NCI-H1694 treated with DMSO at 0.1 percent for 48 hours (cell line): ENCODE measurements at regions not wholly inside any gene's neighbourhood (a gene's known extent, or its start where the extent isn't known, plus 50 kb on each side); places are given as distances from the start of the nearest gene placed in this dataset.
A peak's percentile ranks its signal among the peaks of the same experiment; 100 is the strongest.
"Not testable (repeated sequence)": the region's sequence is repeated elsewhere in the genome, so short reads cannot be mapped to it uniquely, and the experiment has no call there.

Experiments used
- DNase-seq: peaks from one replicate; lab custom pipeline; 2025; lab: John Stamatoyannopoulos, UW

DNA sequence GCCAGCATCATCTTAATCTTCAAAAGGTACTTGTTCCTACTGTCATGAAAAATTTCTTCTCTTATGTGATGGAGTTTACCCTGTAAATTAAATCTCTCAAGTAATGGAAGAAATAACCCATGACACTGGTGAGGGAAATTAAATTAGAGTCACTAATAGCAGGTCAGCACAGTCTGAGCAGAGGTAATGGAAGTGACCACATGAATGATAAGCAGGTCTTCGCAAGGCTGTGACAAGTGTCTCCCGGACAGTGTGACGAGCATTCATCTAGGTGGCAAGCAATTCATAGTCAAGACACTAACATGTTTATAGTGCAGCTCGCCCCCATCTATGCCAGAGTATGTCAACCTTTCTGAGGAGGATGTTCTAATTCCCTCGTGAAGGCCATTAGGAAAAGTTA, 249.2 kb downstream of the FRK start:
- DNase-seq: no peak

DNA sequence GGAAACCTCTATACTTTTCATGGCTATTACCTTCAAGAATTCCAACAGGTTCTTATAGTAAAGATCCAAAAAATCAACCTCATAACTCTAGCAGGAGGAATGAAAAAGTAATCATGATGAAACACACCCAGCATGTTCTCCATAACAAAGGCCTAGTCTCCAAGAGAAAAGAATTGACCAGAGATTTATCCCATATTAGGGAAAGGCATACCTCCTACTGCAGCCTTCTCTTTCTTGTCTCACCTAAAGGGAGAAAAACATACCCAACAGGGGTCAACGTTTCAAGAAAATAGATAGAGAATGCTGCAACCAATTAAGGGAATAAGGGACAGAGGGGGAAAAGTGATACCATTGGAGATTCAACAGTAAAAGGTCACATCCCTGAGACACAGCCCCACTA, 262.5 kb downstream of the FRK start:
- no peak for DNase-seq

DNA sequence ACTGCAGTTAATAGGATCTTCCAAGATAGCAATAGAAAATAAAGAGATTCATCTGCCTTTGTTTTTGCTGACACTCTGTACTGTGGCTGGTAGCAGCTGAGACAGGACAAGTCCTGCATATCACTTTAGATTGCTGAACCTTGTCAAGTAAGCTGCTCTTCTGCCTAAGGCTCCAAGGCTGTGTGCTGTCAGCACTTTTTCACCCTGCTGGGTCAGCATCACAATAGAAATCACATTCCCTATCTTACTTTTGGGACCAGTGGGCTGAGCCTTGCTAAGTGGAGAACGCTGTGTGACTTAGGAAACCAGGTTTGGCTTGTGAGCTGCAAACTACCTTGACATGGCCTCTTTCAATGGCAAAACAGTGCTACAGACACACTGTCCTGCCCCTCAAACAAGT, 263.9 kb downstream of the FRK start:
- DNase-seq: no peak

DNA sequence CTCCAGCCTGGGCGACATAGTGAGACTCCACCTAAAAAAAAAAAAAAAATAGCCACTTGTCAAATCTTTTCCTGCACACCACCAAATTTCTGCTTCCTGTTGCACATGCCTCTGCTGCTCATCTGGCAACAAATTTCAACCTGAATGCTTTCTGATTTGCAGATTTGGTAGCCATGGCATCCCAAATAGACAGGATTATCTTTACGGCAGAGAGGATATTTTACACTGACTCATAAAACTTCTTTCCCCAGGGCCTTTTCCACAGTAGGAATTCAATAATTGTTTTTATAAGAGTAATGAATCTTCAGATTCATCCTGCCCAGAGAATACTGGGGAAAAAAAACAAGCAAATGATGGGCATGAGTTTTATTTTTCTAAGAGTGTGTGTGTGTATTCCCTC, 264.6 kb downstream of the FRK start:
- no peak for DNase-seq

DNA sequence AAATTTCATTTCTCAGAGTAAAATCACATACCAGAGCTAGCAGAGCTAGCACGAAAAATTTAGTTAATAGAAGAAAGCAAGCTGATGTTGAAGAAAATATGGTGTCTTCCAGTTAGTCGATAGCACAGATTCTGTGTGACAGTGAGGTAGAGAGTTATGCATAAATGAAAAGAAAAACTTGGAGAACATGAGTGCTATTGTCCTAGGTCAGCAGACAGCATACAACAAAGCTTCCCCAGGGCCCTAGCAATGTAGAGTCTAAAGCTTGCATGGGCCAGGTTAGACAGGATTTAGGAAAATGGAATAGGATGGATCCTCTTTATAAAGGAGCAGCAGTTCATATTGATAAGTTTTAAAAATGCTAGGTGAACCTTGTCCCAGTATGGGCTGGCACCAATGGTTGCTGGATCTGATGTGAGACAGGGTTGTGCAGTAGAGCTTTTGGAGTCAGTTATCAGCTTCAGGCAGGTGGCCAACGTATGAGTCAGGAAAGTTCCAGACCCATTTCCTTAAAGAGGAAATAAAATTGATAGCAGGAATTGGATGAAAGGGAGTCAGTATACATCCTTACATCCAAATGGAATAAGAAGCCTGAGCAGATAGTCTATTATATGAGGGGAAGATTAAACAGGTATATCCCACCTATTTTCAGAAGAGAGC, 277.2 kb downstream of the FRK start:
- no peak for DNase-seq

DNA sequence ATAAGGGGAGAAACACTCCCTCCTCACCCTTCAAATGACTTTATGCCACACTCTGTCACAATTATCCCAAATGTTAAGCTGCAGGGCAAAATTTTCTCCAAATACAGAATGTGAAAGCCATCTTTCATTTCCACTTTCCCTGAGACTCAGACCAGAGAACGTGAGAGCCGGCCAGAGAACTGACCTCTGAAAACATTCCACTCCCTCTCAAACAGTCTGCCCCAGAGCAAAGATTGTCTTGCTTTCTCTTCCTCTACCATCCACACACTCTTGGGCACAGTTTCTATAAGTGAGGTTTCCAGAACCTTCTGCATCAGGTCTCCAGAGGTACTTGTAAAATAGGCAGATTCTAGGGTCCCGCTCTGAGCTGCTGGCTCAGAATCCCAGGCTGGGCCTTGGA, 278.1 kb downstream of the FRK start:
- DNase-seq: no peak

DNA sequence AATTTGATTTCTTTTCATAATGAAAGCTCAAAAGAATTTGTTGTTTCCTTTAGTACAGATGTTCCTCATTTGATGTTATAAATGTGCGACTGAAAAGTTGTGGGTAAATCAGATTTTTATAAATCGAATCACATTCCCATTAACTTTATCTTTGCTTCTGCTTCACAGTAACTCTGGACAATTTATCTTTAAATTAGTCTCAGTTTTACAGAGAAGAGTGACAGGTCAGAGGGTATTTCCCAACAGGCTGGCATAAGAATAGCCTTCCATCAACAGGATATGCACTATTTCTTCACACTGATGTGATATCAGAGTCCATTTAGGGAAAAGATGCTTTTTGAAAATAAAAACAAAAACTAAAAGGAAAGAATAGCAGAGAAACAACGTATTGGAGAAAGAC, 286.9 kb downstream of the FRK start:
- no peak for DNase-seq

DNA sequence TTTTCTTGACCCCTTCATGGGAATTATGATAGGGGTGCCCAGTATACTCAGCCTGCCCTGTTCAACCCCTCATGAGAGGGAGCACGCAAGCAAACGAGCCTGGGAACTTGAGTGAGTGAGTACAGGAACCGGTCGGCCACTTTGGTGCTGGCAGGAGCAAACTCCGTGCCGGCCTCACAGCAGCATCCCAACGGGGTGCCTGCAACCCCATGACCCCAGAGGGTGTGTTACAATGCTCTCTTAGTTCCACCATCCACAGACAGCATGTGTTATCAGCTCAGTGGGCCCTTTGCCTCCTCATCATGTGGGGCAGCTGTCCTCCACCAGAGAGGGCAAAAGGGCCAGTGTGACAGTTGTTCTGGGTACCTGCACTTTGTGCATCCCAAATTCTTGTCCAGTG, 289.8 kb downstream of the FRK start:
- no peak for DNase-seq

DNA sequence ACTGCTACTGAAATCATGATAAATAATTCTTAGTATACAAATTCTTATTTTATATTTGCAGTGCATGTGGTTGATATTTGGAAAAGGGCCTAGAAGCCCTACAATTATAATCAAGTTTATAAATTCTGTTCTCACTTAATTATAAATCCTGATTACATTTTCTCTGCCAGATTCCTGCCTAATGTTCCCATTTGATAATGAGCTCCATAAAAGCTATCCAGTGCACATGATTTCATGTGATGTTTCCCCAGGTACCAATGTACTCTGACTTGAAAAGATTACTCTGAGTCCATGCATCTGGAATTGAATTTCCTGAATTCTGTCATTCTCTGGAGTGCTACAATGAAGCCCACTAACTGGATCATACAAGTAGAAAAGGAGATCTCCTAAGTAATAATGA, 292.2 kb downstream of the FRK start:
- DNase-seq: no peak

DNA sequence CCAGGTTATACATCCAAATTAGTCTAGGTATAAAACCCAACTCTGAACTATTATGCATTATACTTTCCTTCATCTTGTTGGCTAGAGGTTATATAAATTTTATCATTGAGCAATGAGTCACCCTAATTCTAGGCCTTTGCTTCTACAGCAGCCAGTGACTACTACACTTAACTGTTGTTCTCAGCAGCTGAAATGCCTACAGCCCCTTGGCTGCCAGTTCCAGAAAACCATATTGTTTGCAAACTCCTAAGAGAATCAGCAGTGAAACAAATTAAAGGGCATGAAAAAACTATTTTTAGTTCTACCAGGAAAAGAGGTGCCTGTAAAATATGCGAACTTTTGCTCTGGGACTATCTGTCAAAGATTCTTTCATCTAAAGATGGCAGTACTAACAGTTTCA, 292.8 kb downstream of the FRK start:
- DNase-seq: no peak

DNA sequence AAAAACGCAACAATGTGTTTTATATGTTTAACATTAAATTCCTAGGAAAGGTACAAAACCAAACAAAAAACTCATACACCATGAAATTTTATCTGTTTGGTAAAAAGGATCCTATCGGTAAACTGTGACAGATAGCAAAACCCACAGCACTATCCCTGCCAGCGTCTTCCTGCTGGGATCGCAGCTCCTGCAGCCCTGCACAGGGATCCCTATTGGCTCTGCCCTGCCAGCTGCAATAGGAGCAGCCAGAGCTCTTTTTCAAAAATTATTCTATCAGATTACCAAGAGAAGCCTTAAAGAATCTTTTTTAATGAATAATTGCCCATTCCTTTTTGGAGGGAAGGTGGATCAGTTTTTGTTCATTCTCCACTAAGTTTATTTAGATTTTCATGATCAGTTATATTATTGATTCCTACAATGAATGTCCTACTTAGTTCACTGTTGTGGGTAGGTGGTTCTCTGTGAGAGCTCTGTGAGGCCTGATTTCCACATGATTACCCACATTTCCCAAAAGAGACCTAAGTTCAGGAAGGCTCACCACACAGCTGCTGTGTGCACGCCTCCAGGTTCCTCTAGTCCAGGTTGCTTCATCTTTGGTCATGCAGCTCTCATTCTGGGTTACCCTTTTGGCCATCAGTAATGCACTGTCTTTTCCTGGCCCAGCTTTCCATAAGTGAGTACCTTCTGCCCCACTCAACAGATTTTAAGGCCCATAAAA, 293.8 kb downstream of the FRK start:
- DNase-seq: no peak

DNA sequence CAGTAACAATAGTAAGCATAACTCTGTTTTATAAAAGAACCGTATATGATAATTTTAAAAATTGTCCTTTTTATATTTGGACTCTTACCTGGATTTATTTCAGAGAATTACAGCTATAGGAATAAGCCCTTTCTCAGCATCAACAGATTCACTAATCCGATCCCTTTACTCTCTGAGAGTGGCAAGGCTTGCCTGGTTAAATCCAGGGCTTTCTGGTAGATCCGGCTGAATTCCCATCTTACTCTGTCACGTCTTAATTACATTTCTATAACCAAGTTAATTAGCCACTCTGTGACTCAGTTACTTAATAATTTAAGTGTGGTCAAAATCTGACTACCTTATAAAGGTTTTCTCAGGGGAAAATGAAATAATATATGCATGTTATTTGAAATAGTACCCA, 294.7 kb downstream of the FRK start:
- DNase-seq: no peak

DNA sequence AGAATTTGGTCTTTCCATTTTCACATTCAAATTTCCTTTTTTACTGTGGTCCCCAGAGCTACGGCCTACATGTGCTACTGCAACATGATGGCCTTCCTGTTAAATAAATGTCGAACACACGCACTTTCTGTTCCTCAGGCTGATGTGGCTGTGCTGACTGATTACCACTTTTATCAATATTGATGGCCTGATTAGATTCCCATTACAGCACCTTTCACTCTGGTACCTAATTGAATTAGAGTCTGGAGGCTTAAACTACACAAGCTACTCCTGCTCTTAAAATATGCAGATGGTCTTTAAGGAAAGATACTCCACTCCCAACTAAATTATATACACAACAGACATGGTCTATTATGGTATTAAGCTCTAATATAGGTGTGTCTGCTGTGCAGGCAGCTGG, 301.6 kb downstream of the FRK start:
- DNase-seq: no peak

DNA sequence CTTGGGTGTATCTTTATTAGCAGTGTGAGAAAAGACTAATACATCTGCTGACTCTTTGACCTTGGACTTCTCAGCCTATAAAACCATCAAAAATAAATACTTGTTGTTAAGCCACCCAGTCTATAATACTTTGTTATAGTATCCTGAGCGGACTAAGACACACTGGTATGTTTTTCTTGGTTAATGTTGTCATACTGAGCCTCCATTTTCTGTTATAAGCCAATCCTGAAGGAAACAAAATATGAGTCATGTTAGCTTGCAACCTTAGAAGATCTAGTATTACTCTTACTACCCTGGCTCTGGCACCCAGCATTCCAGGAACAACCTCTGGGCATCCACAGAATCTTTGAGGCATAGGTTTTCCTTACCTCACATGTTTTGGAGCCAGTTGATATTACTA, 307.2 kb downstream of the FRK start:
- no peak for DNase-seq

DNA sequence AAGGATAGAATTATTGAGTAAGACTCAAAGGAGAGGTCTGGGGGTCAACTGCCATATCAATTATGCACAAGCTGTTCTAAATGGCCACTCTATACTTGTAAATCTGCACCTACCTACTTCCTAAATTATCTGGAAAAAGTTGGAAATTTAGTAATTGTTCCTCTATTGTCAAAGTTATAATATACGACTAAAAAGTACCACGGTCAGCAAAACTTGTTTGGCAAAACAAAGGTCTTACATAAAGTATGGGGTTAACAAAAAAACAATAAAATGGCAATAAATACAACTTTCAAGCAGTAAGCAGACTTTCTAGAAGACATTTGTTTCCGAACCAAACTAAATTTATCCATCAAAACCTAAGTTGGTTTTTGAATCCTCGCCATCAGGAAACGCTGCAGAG, 309.7 kb downstream of the FRK start:
- DNase-seq: no peak

DNA sequence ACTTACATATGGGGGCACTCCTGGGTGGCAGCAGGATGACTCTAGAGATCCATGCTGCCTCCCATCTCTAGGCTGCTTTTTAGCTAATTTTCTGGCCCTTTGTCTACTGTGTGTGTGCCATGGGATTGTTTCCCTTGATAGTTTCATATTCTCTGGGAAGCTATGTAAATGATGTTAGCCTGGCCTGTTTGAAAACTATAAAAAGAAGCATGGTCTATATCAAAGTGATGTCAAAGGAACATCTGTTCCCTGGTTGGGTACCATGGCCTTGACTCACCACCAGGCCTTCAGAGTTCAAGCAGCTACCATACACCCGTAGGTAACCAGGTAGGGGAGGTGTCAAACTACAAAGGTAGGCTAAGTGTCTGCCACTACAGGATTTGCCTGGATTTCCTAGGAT, 310.4 kb downstream of the FRK start:
- no peak for DNase-seq

DNA sequence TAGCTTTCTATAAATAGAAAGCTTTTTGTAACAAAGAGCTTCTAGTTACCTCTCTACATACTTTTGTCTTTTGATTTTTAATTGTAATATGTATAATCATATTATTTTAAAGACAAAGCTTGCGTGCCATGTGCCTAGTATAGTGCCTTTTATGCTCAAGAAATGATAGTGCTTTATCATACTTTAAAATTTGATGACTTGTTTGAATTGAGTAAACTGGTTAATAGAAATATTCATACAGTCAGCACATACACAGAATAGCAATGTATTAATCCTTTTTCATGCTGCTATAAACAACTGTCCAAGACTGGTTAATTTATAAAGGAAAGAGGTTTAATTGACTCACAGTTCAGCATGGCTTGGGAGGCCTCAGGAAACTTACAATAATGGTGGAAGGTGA, 313.0 kb downstream of the FRK start:
- DNase-seq: no peak

DNA sequence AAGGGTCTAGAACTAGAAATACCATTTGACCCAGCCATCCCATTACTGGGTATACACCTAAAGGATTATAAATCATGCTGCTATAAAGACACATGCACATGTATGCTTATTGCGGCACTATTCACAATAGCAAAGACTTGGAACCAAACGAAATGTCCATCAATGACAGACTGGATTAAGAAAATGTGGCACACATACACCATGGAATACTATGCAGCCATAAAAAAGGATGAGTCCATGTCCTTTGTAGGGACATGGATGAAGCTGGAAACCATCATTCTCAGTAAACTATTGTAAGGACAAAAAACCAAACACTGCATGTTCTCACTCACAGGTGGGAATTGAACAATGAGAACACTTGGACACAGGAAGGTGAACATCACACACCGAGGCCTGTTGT, 314.1 kb downstream of the FRK start:
- not testable (repeated sequence) for DNase-seq

DNA sequence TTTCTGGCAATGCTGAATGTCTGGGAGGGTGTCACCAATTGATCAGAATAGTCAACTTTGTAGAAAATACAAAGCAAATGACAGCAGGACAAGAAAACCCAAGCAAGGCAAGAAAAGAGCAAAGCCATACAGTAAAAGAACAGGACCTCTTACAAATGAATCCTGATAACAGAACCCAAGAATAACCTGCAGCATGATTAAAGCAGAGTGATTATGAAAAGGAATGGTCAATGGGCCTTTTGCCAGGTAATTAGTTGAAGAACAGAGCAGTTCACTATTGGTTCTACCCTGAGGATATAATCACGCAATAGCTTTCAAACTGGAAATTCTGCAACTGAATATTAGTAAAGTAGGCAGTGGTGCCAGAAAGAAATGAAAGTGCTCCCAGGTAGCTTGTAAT, 319.8 kb downstream of the FRK start:
- no peak for DNase-seq

DNA sequence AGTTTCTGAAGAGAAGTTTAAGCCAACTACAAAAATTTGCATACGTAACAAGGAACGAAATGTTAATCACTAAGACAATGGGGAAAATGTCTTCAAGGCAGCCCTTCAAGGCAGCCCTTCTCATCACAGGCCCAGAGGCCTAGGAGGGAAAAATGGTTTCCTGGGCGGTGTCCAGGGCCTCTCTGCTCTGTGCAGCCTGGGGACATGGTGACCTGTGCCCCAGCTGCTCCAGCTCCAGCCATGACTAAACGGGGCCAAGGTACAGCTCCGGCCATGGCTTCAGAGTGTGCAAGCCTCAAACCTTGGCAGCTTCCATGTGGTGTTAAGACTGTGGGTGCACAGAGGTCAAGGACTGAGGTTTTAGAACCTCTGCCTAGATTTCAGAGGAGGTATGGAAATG, 325.1 kb downstream of the FRK start:
- no peak for DNase-seq

DNA sequence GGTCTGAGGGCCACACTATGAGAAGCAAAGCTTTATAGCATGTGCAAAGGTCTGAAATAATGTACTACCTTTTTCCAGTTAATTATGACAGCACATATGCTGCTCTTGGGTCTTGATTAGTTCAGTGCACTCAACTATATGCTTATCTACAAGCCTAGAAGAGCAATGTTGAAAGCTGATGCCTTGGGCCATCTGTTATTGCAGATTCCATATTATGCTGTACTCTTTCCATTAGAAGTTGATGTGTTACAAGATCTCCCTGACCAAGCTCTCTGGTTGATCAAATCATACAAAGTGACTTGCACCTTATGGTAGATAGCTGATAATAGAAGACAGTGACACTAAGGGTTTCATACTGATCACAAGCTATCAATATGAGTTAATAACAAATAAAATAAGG, 327.3 kb downstream of the FRK start:
- peak; percentile 79 for DNase-seq

DNA sequence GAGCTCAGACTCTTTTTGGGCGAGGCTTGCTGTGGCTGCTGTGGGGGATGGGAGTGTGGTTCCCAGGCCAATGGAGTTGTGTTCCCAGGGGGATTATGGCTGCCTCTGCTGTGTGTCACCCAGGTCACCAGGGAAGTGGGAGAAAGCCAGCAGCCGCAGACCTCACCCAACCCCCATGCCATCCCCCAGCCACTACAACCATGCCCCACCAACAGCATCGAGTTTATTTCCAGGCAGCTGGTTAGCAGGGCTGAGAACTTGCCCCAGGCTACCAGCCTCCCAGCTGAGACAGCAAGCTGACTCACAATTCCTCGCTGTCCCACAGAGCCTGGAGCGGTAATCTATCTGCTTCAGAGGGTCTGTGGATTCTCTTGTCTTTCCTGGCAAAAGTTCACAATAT, 331.7 kb downstream of the FRK start:
- no peak for DNase-seq

DNA sequence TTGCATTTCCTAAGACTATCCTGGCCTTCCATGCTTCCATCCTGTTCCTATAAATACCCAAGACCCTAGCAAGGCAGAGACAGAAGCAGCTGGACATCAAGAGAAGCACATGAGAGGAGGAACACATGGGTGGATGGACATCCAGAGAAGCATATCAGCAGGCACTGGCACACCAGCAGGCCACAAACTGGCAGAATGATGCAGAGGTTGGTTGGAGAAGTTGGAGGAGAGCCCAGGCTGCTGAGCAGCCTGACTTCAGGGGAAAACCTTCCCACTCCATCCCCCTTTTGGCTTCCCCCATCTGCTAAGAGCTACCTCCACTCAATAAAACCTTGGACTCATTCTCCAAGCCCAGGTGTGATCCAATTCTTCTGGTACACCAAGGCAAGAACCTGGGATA, 332.5 kb downstream of the FRK start:
- no peak for DNase-seq

DNA sequence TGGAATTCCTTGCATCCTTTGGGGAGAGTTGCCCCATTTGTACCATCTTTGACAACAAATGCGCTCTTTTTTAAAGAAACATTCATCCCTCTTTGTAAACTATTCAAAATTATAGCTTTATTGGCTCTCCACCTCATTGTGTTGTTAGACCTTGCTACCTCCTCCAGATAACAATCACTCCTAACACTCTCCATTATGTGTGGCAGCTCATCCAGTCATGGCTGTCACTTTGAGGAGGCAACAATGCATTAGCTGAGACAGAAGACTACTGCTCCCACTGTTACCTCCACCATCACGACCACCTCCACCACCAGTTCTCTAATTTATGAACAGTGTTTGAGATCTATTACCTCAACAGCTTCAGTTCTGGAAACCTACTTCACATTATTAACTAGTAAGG, 339.1 kb downstream of the FRK start:
- DNase-seq: no peak
